SK-N-SH treated with all-trans-retinoic acid at 6 μM for 48 hours (cell line): ENCODE measurements at regions not wholly inside any gene's neighbourhood (a gene's known extent, or its start where the extent isn't known, plus 50 kb on each side); places are given as distances from the start of the nearest gene placed in this dataset.

Experiments
- CSDC2 ChIP-seq: fragments of 250-450 bp; sonication (Bioruptor Pico); IDR thresholded peaks from 2 replicates; pipeline ENCODE4 v1.5.0; 2020; ENCODE audit warnings: mild to moderate bottlenecking, moderate library complexity
- ISL1 ChIP-seq: fragments of 250-450 bp; sonication (Bioruptor Pico); IDR thresholded peaks from 2 replicates; pipeline ENCODE4 v2.1.2; 2022; ENCODE audit warnings: mild to moderate bottlenecking, moderate library complexity
- ZC3H10 ChIP-seq: fragments of 250-450 bp; sonication (Bioruptor Pico); IDR thresholded peaks from 2 replicates; pipeline ENCODE4 v1.5.1; 2021; ENCODE audit warnings: mild to moderate bottlenecking, moderate library complexity
- ZNF8 ChIP-seq: fragments of 450-650 bp; formaldehyde crosslinking; IDR thresholded peaks from 2 replicates; pipeline ENCODE4 v1.5.0; 2020; ENCODE audit warnings: mild to moderate bottlenecking, moderate library complexity
- TF ChIP-seq, protein P1 (sequence below): fragments of 250-450 bp; sonication (Bioruptor Pico); IDR thresholded peaks from 2 replicates; pipeline ENCODE4 v1.8.0; 2020; ENCODE audit warnings: mild to moderate bottlenecking, moderate library complexity, borderline replicate concordance
- TF ChIP-seq, protein P2 (sequence below): fragments of 250-450 bp; sonication (Bioruptor Pico); IDR thresholded peaks from 2 replicates; pipeline ENCODE4 v1.5.0; 2020; ENCODE audit warnings: mild to moderate bottlenecking, moderate library complexity

DNA sequence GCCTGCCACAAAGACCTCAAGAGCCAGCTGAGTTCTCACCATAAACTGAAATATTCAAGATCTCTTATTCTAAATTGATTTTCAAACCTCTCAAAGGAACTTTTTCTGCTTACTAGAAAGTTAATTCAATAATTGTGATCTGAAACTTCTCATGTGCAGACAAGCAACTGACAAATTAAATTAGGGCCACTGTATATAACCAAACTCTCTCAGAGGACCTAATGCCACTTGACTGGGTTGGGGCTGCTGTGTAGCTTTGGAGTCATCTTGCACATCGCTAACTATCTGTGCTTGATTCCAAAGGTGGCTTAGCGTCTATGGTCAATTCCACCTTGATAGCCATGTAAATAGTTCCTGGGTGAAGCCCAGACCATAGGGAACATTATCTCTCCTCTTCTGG is 345.2 kb downstream of the GPR37 start:
- no peak for TF ChIP-seq ZC3H10
- no peak for TF ChIP-seq CSDC2 (CRISPR knock-in tag)
- TF ChIP-seq, protein P1, sequence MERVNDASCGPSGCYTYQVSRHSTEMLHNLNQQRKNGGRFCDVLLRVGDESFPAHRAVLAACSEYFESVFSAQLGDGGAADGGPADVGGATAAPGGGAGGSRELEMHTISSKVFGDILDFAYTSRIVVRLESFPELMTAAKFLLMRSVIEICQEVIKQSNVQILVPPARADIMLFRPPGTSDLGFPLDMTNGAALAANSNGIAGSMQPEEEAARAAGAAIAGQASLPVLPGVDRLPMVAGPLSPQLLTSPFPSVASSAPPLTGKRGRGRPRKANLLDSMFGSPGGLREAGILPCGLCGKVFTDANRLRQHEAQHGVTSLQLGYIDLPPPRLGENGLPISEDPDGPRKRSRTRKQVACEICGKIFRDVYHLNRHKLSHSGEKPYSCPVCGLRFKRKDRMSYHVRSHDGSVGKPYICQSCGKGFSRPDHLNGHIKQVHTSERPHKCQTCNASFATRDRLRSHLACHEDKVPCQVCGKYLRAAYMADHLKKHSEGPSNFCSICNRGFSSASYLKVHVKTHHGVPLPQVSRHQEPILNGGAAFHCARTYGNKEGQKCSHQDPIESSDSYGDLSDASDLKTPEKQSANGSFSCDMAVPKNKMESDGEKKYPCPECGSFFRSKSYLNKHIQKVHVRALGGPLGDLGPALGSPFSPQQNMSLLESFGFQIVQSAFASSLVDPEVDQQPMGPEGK (CRISPR knock-in tag) = no peak
- peak; percentile 88 for TF ChIP-seq ISL1
- TF ChIP-seq, protein P2, sequence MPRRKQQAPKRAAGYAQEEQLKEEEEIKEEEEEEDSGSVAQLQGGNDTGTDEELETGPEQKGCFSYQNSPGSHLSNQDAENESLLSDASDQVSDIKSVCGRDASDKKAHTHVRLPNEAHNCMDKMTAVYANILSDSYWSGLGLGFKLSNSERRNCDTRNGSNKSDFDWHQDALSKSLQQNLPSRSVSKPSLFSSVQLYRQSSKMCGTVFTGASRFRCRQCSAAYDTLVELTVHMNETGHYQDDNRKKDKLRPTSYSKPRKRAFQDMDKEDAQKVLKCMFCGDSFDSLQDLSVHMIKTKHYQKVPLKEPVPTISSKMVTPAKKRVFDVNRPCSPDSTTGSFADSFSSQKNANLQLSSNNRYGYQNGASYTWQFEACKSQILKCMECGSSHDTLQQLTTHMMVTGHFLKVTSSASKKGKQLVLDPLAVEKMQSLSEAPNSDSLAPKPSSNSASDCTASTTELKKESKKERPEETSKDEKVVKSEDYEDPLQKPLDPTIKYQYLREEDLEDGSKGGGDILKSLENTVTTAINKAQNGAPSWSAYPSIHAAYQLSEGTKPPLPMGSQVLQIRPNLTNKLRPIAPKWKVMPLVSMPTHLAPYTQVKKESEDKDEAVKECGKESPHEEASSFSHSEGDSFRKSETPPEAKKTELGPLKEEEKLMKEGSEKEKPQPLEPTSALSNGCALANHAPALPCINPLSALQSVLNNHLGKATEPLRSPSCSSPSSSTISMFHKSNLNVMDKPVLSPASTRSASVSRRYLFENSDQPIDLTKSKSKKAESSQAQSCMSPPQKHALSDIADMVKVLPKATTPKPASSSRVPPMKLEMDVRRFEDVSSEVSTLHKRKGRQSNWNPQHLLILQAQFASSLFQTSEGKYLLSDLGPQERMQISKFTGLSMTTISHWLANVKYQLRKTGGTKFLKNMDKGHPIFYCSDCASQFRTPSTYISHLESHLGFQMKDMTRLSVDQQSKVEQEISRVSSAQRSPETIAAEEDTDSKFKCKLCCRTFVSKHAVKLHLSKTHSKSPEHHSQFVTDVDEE (CRISPR knock-in tag) = peak; percentile 49; the same call in 1 of the 2 replicates
- TF ChIP-seq ZNF8 (CRISPR knock-in tag) = no peak
